Suprapubic skin (tissue), 4 donors: ENCODE measurements at regions not wholly inside any gene's neighbourhood (a gene's known extent, or its start where the extent isn't known, plus 50 kb on each side); places are given as distances from the start of the nearest gene placed in this dataset.
A peak's percentile ranks its signal among the peaks of the same experiment; 100 is the strongest.

Source experiments
- DNase-seq, 2 donors: peaks; one replicate each; pipeline ENCODE4 v3.0.0-alpha.2; 2019; ENCODE audit warnings: low spot score in 2 of 2
- H3K27ac ChIP-seq: fragments of 200-600 bp; sonication (generic); one replicate; pipeline ENCODE4 v1.5.1; 2019
- H3K27me3 ChIP-seq: fragments of 200-600 bp; sonication (generic); one replicate; pipeline ENCODE4 v1.5.1; 2019
- H3K36me3 ChIP-seq: fragments of 200-600 bp; sonication (generic); one replicate; pipeline ENCODE4 v1.5.1; 2019
- H3K4me1 ChIP-seq: fragments of 200-600 bp; sonication (generic); one replicate; pipeline ENCODE4 v1.5.1; 2019
- H3K4me3 ChIP-seq: fragments of 200-600 bp; sonication (generic); one replicate; pipeline ENCODE4 v1.5.1; 2019; ENCODE audit warnings: mild to moderate bottlenecking
- H3K9me3 ChIP-seq: fragments of 200-600 bp; sonication (generic); one replicate; pipeline ENCODE4 v1.5.1; 2019
- CTCF ChIP-seq, 2 donors: fragments of 200-600 bp in 1 of 2; fragments of 450-650 bp in 1 of 2; sonication (generic) in 1 of 2; IDR thresholded peaks; one replicate each; pipeline ENCODE4 v1.5.1; 2016 to 2019; ENCODE audit warnings: antibody characterized with exemption in 2 of 2, mild to moderate bottlenecking in 1 of 2, moderate library complexity in 1 of 2
- EP300 ChIP-seq: sonication (generic); formaldehyde crosslinking; IDR thresholded peaks from one replicate; pipeline ENCODE4 v1.6.1; 2017; ENCODE audit warnings: antibody characterized with exemption
- POLR2A ChIP-seq, 2 donors: fragments of 450-650 bp; IDR thresholded peaks; one replicate each; pipeline ENCODE4 v1.6.1; 2017; ENCODE audit warnings: antibody characterized with exemption in 2 of 2, mild to moderate bottlenecking in 2 of 2, moderate library complexity in 2 of 2
- POLR2AphosphoS5 ChIP-seq, 3 donors: sonication (generic); formaldehyde crosslinking; IDR thresholded peaks; one replicate each; pipeline ENCODE4 v1.6.1; 2017; ENCODE audit warnings: antibody characterized with exemption in 3 of 3
- WGBS: methylation state at CpG from one replicate; pipeline ENCODE4 v1.1.5; 2018; 5-methylcytosine and 5-hydroxymethylcytosine counted together

DNA sequence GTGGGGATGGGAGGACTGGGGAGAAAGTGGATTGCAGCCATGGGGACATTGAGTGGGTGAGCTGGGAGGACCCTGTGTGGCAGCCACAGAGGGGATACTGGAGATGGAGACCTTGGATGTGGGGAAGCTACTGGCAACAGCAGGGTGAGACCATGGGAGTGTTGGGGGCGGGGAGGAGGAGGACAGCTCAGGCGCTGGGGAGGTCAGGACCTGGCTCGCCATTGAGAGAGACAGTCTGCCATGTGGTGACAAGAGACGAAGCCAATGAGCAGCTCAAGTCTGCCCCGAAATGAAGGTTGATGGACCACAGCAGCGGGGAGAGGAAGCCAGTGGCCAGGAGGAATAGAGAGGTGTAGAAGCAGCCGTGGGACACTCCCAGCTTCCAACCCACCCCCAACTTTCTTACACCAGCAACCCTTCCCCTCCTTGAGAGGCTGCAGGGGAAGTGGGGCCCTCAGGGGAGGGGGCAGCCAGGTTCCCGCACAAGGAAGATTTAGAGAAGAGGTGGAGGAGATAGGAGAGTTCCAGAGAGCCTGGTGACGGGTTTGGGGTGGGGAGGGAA, 118.1 kb downstream of the ASB7 start:
- H3K4me3 ChIP-seq = no peak overlapping the region
- H3K27ac ChIP-seq = peak overlapping the region; percentile 42
- H3K9me3 ChIP-seq = no peaks in the 10 kb centered on the region
- peaks cover 28% of the 10 kb centered on the region for H3K4me1 ChIP-seq
- peak in 1 of 2 donors; percentile 59 for DNase-seq
- H3K36me3 ChIP-seq = no peaks in the 10 kb centered on the region
- H3K27me3 ChIP-seq = peaks cover 5% of the 10 kb centered on the region
- WGBS = 75% methylated on average over 9 of the region's 9 CpGs
- TF ChIP-seq POLR2AphosphoS5 (IDR thresholded peaks at IDR 0.05) (no peak), EP300 (no peak), POLR2A (IDR thresholded peaks at IDR 0.05) (no peak), CTCF (IDR thresholded peaks at IDR 0.05) (no peak)

GRCh38 chr15:100721758-100722550, 119.6 kb downstream of the ASB7 start:
- DNase-seq = peak in 1 of 2 donors; percentile 89
- peak overlapping the region; percentile 93 for H3K27ac ChIP-seq
- H3K4me3 ChIP-seq = peak overlapping the region; percentile 11
- TF ChIP-seq EP300 (no peak), POLR2AphosphoS5 (IDR thresholded peaks at IDR 0.05) (peak; percentile 76 to 94 (median 86)), POLR2A (IDR thresholded peaks at IDR 0.05) (no peak), CTCF (IDR thresholded peaks at IDR 0.05) (no peak)
- peaks cover 5% of the 10 kb centered on the region for H3K27me3 ChIP-seq
- WGBS = 19% methylated on average over 12 of the region's 12 CpGs
- no peaks in the 10 kb centered on the region for H3K9me3 ChIP-seq
- H3K36me3 ChIP-seq = no peaks in the 10 kb centered on the region
- H3K4me1 ChIP-seq = peaks cover 28% of the 10 kb centered on the region

DNA sequence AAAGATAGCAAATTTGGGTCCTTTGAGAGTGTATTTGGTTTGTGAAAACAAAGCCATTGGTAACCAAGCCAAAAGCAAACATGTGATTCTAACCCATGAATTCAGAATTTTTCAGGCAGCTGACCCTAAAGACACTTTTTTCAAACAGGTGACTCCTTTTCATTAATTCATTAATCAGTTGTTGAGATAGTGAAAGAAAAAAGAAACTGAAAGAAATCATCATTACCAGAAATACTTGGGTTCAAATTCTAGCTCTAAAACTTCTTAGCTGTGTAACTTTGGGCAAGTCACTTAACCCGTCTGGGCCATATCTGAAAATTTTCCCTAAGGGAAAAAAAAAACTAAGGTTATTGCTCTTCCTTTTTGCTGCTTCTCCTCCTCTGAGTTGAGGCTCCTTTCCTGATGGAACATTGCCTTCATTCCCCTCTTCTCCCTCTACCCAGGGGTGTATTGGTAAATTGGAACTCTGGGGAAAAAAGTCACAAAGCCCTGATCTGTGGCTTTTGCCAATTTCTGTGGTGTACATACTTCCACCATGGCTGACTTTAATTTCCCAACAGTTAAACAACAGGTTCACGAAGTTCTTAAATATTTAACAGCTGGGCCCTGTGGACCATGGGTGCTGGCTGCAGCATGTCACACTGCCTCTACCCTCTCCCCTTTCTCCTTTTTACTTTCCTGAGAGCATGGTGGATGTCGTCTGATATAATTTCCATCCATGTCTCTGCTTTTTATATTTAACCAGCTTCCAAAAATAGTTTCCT, 120.3 kb downstream of the ASB7 start:
- Histone ChIP-seq H3K4me1 (peaks cover 28% of the 10 kb centered on the region), H3K4me3 (no peak overlapping the region), H3K9me3 (no peaks in the 10 kb centered on the region), H3K27me3 (peaks cover 5% of the 10 kb centered on the region), H3K27ac (peak overlapping the region; percentile 93), H3K36me3 (no peaks in the 10 kb centered on the region)
- no peak for TF ChIP-seq EP300
- no peak for TF ChIP-seq POLR2AphosphoS5 (IDR thresholded peaks at IDR 0.05)
- no peak for TF ChIP-seq POLR2A (IDR thresholded peaks at IDR 0.05)
- no peak for TF ChIP-seq CTCF (IDR thresholded peaks at IDR 0.05)
- WGBS = 66% methylated on average over 3 of the region's 3 CpGs
- DNase-seq = no peak

GRCh38 chr15:100723315-100723801, 121.0 kb downstream of the ASB7 start:
- H3K36me3 ChIP-seq = no peaks in the 10 kb centered on the region
- DNase-seq = no peak
- 57% methylated on average over 6 of the region's 6 CpGs for WGBS

More at GRCh38 chr15:100723315-100723801, 121.0 kb downstream of the ASB7 start:
- Histone ChIP-seq H3K4me1 (peaks cover 28% of the 10 kb centered on the region), H3K9me3 (no peaks in the 10 kb centered on the region), H3K27me3 (peaks cover 5% of the 10 kb centered on the region), H3K4me3 (no peak overlapping the region), H3K27ac (no peak overlapping the region)
- TF ChIP-seq POLR2A (IDR thresholded peaks at IDR 0.05) = no peak
- TF ChIP-seq EP300 = no peak
- no peak for TF ChIP-seq CTCF (IDR thresholded peaks at IDR 0.05)
- no peak for TF ChIP-seq POLR2AphosphoS5 (IDR thresholded peaks at IDR 0.05)
